ENCODE measurements at regions not wholly inside any gene's neighbourhood (a gene's known extent, or its start where the extent isn't known, plus 50 kb on each side); places are given as distances from the start of the nearest gene placed in this dataset.

DNA sequence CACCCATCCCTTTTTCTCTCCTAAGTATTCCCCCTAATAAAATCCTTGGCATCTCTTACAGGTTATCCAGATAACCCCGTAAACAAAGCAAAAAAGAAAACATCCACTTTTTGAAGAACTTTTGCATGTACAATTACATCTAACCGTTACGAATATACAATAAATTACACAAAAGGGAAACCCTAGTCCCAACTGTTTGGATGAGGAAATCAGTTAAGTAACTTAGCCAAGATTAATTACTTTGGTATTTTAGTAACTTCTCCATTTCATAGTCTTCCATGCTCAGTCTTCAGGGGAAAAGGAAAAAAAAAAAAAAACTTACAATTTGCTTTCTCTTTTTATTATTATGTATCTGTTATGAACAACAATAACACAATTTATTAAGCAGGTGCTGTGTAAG lies 212.9 kb downstream of the ACTL7B start:
- DNase-seq: no peak

GRCh38 chr9:108640230-108640629 lies 215.6 kb downstream of the ACTL7B start:
- DNase-seq: no peak

GRCh38 chr9:108639696-108640095 lies 216.1 kb downstream of the ACTL7B start:
- DNase-seq: no peak

DNA sequence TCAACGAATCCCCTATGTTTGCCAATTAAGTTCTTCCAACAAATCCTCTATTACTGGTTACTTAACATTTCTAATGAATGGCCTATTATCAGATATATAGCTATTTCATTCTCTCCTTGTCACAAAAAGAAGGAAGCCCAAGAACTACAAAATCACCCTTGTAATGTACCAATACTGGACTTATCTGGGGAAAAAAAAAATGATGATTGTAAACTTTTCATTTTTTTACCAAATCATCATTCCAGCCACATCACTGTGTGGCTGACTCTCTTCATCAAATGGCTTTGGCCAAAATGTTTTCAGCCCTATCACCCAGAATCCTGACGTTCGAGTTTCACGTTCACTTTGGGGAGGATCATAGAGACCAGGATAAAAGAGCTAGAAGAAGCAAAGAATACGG lies 216.7 kb downstream of the ACTL7B start:
- DNase-seq: no peak

GRCh38 chr9:108637340-108637739 lies 218.4 kb downstream of the ACTL7B start:
- no peak for DNase-seq

GRCh38 chr9:108636013-108636412 lies 219.8 kb downstream of the ACTL7B start:
- DNase-seq: no peak

DNA sequence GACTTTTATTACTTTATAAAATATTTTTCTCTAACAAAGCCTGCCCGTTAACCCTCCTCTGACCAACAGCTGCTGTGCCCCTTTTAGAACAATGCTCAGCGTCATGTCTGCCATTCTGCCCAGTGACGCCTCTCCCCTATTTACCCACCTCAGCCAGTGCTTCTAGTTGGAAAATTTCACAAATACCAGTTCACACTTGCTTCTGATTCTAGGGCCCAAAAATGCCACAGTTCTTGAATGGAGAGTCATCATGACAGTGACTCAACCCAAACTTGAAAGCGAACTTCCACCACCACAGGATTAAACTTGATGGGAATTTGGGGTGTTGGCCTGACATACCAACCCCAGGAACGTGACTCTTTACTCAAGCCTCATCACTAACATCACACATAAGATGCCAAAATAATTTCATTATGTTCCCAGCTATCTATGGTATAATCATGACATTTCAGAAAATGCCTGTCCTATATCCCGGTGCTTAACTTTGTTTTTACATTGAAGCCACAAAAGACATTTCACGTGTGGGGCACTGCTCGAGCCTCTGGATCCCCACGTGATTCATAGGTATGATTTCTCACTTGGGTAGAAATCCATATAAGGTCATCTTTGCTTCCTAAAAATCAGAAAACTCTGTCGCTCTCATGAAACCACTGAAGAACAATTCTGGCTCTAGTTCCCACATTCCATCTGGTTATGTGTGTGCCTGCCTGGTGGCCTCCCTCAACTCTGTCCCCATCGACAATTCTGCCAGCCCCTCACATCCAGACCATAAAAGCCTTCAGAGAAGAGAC lies 220.9 kb downstream of the ACTL7B start:
- no peak for DNase-seq

DNA sequence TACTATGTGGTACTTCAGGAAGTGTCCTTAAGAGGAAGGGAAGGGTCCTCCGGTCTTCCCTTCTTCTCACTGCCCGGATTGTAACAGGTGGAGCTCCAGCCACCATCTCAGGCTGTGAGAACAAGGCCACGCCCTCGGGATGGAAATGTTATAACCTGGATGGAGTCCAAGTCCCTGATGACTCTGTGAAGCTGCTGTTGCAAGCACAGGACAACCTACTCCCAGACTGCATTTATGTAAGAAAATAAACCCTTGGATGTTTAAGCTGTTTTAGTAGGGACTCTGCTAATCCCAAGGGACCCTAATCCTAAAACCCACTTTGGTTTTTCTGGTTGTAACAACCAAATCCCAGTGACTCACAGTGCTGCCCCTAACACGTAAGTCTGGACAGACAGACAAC lies 221.6 kb downstream of the ACTL7B start:
- DNase-seq: no peak

- DNase-seq: no peak
Measured at GRCh38 chr9:108631496-108632285, 224.1 kb downstream of the ACTL7B start.

GRCh38 chr9:108628316-108628715 lies 227.5 kb downstream of the ACTL7B start:
- DNase-seq: no peak

DNA sequence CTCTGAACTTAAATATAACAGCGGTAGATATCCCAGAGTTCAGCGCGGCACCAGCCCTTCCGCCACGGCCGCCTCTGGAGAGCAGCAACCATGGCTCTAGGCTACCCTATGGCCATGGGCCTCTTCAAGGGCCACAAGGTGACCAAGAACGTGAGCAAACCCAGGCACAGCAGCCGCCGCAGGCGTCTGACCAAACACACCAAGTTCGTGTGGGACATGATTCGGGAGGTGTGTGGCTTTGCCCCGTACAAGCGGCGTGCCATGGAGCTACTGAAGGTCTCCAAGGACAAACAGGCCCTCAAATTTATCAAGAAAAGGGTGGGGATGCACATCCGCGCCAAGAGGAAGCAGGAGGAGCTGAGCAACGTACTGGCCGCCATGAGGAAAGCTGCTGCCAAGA lies 229.0 kb downstream of the ACTL7B start:
- no peak for DNase-seq

DNA sequence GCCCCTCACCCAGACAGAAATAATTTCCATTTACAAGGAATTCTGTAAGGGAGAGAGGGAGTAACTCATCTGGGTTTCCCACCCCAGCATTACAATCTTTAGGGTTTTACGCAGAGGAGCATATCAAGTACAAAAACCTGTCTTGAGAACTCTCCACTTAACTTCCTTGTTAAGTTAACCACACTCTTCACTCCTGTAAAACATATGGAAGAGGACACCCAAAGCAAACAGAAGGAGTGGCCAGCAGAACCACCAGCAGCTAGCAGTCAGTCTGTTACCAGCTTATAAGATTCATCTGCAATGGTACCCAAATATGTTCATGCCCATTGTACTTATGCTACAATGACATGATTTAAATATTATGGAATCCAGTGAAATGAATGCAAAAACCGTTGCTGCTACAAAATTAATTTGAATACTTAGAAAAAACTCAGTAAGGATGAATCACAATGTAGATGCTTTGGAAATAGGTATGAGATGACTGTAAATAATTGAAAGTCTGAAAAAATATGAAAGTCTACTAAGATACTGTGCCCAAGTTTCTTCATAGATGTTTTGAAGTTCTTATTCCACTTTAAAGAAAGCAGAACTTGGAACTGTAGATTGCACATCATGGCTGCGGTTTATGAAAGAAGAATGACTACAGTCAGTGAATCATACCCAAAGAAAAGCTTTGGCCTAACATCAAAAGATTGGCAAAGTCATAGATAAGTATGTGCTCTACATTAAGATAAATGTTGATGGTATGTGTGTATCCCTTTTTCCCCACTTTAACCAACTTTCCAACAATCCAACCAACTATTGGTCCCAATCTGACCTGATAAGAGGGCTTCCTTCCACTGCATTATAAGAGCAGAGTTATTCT lies 233.6 kb downstream of the ACTL7B start:
- no peak for DNase-seq

GRCh38 chr9:108620767-108621166 lies 235.0 kb downstream of the ACTL7B start:
- DNase-seq: no peak

GRCh38 chr9:108618906-108619550 lies 236.8 kb downstream of the ACTL7B start:
- DNase-seq: no peak

DNA sequence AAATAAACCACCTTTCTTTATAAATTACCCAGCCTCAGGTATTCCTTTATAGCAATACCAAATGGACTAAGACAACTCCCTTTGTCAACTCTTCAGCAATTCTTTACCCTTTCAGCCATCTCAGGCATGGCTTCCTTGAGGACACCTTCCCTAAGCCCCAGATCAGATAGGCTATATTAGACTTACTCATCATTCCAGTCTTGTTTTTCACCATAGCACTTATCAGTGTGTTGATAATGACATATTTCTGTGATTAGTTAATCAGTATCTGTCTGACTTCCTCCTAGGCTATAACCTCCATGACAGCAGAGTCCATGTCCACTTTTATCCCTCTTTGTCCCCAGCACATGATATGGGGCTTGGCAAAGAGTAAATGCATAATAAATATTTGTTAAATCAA lies 238.1 kb downstream of the ACTL7B start:
- no peak for DNase-seq

DNA sequence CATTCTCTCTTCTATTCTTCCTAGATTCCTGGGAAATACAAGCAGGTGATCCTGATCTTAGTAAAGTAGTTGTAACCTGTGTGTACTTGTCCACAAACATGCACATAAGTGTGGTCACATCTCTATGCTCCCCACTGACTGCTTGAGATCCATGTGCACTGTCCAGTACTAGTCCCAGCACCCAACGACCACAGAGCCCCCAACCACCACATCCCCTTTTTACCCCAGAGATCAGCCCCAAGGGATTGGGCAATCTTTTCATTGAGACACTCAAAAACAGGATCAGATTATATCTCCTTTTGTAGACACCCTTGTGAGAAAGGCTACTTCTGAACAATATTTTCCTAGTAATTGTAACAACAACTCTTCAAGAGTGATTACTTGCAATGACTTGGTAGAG lies 240.6 kb downstream of the ACTL7B start:
- no peak for DNase-seq

DNA sequence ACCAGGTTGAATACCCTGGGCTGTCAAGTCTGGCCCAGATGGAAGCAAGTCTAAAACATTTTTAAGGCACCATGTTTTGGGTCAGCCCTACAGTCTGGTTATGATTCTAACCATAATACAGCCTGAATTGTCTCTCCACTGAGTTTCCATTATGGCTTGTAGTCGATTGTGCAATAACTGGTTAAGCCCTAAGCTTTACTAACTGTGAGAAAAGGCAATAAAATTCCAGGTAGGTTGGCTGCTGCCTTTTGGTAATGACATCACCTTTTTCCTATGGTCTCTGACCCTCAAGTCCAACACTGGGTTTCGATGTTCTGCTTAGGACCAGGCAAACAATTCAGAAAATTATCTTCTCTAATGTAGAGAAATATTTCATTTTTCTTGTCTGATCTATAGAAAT lies 243.3 kb downstream of the ACTL7B start:
- DNase-seq: no peak

GRCh38 chr9:108609897-108610253 lies 245.9 kb downstream of the ACTL7B start:
- DNase-seq: no peak

- DNase-seq: no peak
Measured at GRCh38 chr9:108609227-108609896, 246.4 kb downstream of the ACTL7B start.

DNA sequence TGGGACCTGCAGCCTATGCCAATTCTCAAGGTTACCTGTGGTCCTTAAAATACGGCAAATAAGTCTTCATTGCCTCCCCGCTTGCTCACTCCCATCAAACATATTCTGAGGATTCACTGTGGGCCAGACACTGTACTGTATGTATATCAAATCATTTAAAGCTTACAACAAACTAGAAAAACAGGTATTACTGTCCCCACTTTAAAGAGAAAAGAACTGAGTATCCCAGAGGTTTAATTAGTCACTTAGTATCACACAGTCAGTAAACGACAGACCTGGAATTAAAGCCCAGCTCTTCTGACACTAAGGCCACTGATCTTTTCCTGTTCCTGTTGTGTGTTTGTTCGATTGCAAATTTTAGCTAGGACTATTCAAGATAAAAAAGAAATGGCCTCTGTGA lies 248.2 kb downstream of the ACTL7B start:
- no peak for DNase-seq

GRCh38 chr9:108606401-108606800 lies 249.4 kb downstream of the ACTL7B start:
- DNase-seq: no peak

GRCh38 chr9:108603141-108603540 lies 252.6 kb downstream of the ACTL7B start:
- DNase-seq: no peak
